GM12864 (cell line): ENCODE measurements at regions not wholly inside any gene's neighbourhood (a gene's known extent, or its start where the extent isn't known, plus 50 kb on each side); places are given as distances from the start of the nearest gene placed in this dataset.

Experiments used
- DNase-seq: peaks from one replicate; pipeline ENCODE4 v3.0.0-alpha.2; 2011; ENCODE audit warnings: low read depth
- H3K4me3 ChIP-seq: 2 replicates; pipeline ENCODE4 v1.5.1; 2011; ENCODE audit warnings: mild to moderate bottlenecking, low read depth, low read length, control low read depth
- CTCF ChIP-seq: IDR thresholded peaks from 2 replicates; pipeline ENCODE4 v1.5.1; 2011; ENCODE audit warnings: low read depth, mild to moderate bottlenecking, moderate library complexity, low read length, control low read depth, inconsistent platforms; ENCODE audit errors: missing control alignments

- TF ChIP-seq CTCF, result no peak
- H3K4me3 ChIP-seq, result no peak overlapping the region
- DNase-seq, result no peak
Observed at GRCh38 chr4:106607558-106607957, 239.0 kb upstream of the GIMD1 start.

- H3K4me3 ChIP-seq, result no peak overlapping the region
- no peak for TF ChIP-seq CTCF
- DNase-seq, result no peak
Observed at GRCh38 chr4:106604319-106605051, 235.9 kb upstream of the GIMD1 start.

- H3K4me3 ChIP-seq, result no peak overlapping the region
- DNase-seq, result no peak
- TF ChIP-seq CTCF, result no peak
Observed at GRCh38 chr4:106603471-106603870, 234.9 kb upstream of the GIMD1 start.

- no peak for TF ChIP-seq CTCF
- no peak for DNase-seq
- no peak overlapping the region for H3K4me3 ChIP-seq
Observed at GRCh38 chr4:106602711-106603110, 234.1 kb upstream of the GIMD1 start.

- H3K4me3 ChIP-seq, result no peak overlapping the region
- no peak for DNase-seq
- no peak for TF ChIP-seq CTCF
Observed at GRCh38 chr4:106601519-106601918, 232.9 kb upstream of the GIMD1 start.

- TF ChIP-seq CTCF, result no peak
- no peak overlapping the region for H3K4me3 ChIP-seq
- no peak for DNase-seq
Observed at GRCh38 chr4:106595906-106596305, 227.3 kb upstream of the GIMD1 start.
